ENCODE measurements at regions not wholly inside any gene's neighbourhood (a gene's known extent, or its start where the extent isn't known, plus 50 kb on each side); places are given as distances from the start of the nearest gene placed in this dataset.

DNA sequence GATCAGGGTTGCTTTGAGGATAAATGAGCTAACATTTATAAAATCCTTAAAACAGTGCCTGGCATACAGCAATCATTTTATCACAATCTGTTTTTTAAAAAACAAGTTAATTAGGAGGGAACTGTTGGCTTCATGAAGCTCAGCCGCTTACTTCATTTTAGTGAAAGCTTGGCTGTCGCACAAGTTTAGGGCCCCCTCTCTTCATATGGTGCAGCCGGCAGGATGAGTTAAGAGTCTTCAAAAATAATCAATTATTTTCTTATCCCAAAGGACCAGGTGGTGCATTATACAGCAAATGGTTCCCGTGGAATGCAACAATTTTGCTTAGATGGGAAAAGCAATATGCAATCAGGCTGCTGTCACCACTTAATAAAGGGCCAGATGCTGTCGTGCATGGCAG lies 57.4 kb upstream of the PROKR2 start:
- no peak for TF ChIP-seq POLR2A (IDR thresholded peaks at IDR 0.05)
- TF ChIP-seq, protein P1, sequence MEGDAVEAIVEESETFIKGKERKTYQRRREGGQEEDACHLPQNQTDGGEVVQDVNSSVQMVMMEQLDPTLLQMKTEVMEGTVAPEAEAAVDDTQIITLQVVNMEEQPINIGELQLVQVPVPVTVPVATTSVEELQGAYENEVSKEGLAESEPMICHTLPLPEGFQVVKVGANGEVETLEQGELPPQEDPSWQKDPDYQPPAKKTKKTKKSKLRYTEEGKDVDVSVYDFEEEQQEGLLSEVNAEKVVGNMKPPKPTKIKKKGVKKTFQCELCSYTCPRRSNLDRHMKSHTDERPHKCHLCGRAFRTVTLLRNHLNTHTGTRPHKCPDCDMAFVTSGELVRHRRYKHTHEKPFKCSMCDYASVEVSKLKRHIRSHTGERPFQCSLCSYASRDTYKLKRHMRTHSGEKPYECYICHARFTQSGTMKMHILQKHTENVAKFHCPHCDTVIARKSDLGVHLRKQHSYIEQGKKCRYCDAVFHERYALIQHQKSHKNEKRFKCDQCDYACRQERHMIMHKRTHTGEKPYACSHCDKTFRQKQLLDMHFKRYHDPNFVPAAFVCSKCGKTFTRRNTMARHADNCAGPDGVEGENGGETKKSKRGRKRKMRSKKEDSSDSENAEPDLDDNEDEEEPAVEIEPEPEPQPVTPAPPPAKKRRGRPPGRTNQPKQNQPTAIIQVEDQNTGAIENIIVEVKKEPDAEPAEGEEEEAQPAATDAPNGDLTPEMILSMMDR (IDR thresholded peaks at IDR 0.05): no peak
- TF ChIP-seq POLR2AphosphoS5 (IDR thresholded peaks at IDR 0.05): no peak
- TF ChIP-seq EP300 (IDR thresholded peaks at IDR 0.05; ENCODE audit: low read depth): no peak

Measured in transverse colon (tissue), 4 donors.